H9 (cell line): ENCODE measurements at regions not wholly inside any gene's neighbourhood (a gene's known extent, or its start where the extent isn't known, plus 50 kb on each side); places are given as distances from the start of the nearest gene placed in this dataset.

ENCODE experiments used
- DNase-seq: peaks from one replicate; pipeline ENCODE4 v3.0.0-alpha.2; 2017
- H2AFZ ChIP-seq: one replicate; pipeline ENCODE4 v1.6.1; 2013; ENCODE audit warnings: mild to moderate bottlenecking, low read length, control low read depth, moderate library complexity
- H2AK5ac ChIP-seq: 2 replicates; pipeline ENCODE4 v1.6.1; 2013; ENCODE audit warnings: low read length, control low read depth, mixed read lengths; ENCODE audit not compliant: insufficient read length
- H2BK120ac ChIP-seq: one replicate; pipeline ENCODE4 v1.6.1; 2013; ENCODE audit warnings: low read depth, mild to moderate bottlenecking, low read length, control low read depth, inconsistent platforms; ENCODE audit not compliant: poor library complexity, severe bottlenecking
- H2BK12ac ChIP-seq: 2 replicates; pipeline ENCODE4 v1.6.1; 2013; ENCODE audit warnings: low read length, control low read depth, mixed read lengths, low read depth; ENCODE audit not compliant: insufficient read length
- H2BK15ac ChIP-seq: 2 replicates; pipeline ENCODE4 v1.6.1; 2013; ENCODE audit warnings: low read depth, low read length, control low read depth
- H2BK20ac ChIP-seq: one replicate; pipeline ENCODE4 v1.6.1; 2013; ENCODE audit warnings: low read depth, mild to moderate bottlenecking, low read length, control low read depth, inconsistent platforms; ENCODE audit not compliant: poor library complexity, severe bottlenecking
- H2BK5ac ChIP-seq: 2 replicates; pipeline ENCODE4 v1.6.1; 2013; ENCODE audit warnings: low read length, control low read depth, mixed read lengths; ENCODE audit not compliant: insufficient read length
- H3K14ac ChIP-seq: 2 replicates; pipeline ENCODE4 v1.6.1; 2013; ENCODE audit warnings: low read length, control low read depth; ENCODE audit not compliant: insufficient read depth
- H3K18ac ChIP-seq: 2 replicates; pipeline ENCODE4 v1.6.1; 2013; ENCODE audit warnings: low read depth, mild to moderate bottlenecking, mixed read lengths, low read length, control low read depth; ENCODE audit not compliant: insufficient read length
- H3K23ac ChIP-seq: 2 replicates; pipeline ENCODE4 v1.6.1; 2013; ENCODE audit warnings: low read length, control low read depth, mixed read lengths, low read depth; ENCODE audit not compliant: insufficient read length
- H3K23me2 ChIP-seq: 2 replicates; pipeline ENCODE4 v1.6.1; 2013; ENCODE audit warnings: low read depth, mild to moderate bottlenecking, mixed read lengths, low read length, control low read depth; ENCODE audit not compliant: insufficient read length, poor library complexity, severe bottlenecking
- H3K27ac ChIP-seq: 2 replicates; pipeline ENCODE4 v1.5.1; 2013; ENCODE audit warnings: low read length, control low read depth, mixed read lengths, low read depth; ENCODE audit not compliant: insufficient read length
- H3K27me3 ChIP-seq: 2 replicates; pipeline ENCODE4 v1.6.1; 2013; ENCODE audit warnings: low read length, control low read depth, inconsistent platforms; ENCODE audit not compliant: insufficient read depth
- H3K4ac ChIP-seq: 2 replicates; pipeline ENCODE4 v1.6.1; 2013; ENCODE audit warnings: low read depth, mild to moderate bottlenecking, control low read depth, inconsistent platforms, low read length, moderate library complexity
- H3K4me1 ChIP-seq: 2 replicates; pipeline ENCODE4 v1.6.1; 2013; ENCODE audit warnings: low read length, control low read depth, inconsistent platforms; ENCODE audit not compliant: insufficient read depth
- H3K4me2 ChIP-seq: 2 replicates; pipeline ENCODE4 v1.6.1; 2013; ENCODE audit warnings: low read length, control low read depth, mixed read lengths; ENCODE audit not compliant: insufficient read length, insufficient read depth
- H3K56ac ChIP-seq: 2 replicates; pipeline ENCODE4 v1.6.1; 2013; ENCODE audit warnings: low read depth, mild to moderate bottlenecking, mixed read lengths, low read length, control low read depth; ENCODE audit not compliant: insufficient read length
- H3K79me1 ChIP-seq: 2 replicates; pipeline ENCODE4 v1.6.1; 2013; ENCODE audit warnings: low read depth, mild to moderate bottlenecking, moderate library complexity, low read length, control low read depth, inconsistent platforms; ENCODE audit not compliant: insufficient read depth, poor library complexity, severe bottlenecking
- H3K79me2 ChIP-seq: 2 replicates; pipeline ENCODE4 v1.6.1; 2013; ENCODE audit warnings: low read length, control low read depth, inconsistent platforms; ENCODE audit not compliant: insufficient read depth
- H3K9ac ChIP-seq: 2 replicates; pipeline ENCODE4 v1.6.1; 2013; ENCODE audit warnings: low read length, control low read depth, mixed read lengths; ENCODE audit not compliant: insufficient read length; ENCODE audit errors: extremely low read depth
- H3K9me3 ChIP-seq: one replicate; pipeline ENCODE4 v1.6.1; 2013; ENCODE audit warnings: low read depth, low read length, inconsistent platforms; ENCODE audit not compliant: control insufficient read depth
- H3T11ph ChIP-seq: one replicate; pipeline ENCODE4 v1.6.1; 2013; ENCODE audit warnings: mild to moderate bottlenecking, low read length, control low read depth, inconsistent platforms
- H4K20me1 ChIP-seq: one replicate; pipeline ENCODE4 v1.6.1; 2013; ENCODE audit not compliant: control insufficient read depth, insufficient read length, insufficient read depth
- H4K5ac ChIP-seq: 2 replicates; pipeline ENCODE4 v1.6.1; 2013; ENCODE audit warnings: low read depth, mild to moderate bottlenecking, mixed read lengths, low read length, control low read depth; ENCODE audit not compliant: insufficient read length
- H4K8ac ChIP-seq: replicated peaks from 2 replicates; pipeline ENCODE4 v1.6.1; 2013; ENCODE audit warnings: low read length, control low read depth, mixed read lengths, low read depth; ENCODE audit not compliant: insufficient read length
- H4K91ac ChIP-seq: 2 replicates; pipeline ENCODE4 v1.6.1; 2013; ENCODE audit warnings: low read depth, mild to moderate bottlenecking, moderate library complexity, mixed read lengths, low read length, control low read depth; ENCODE audit not compliant: insufficient read length
- H3K27ac Mint-ChIP-seq, 3 experiments: 2 replicates in 2 of 3; 3 replicates in 1 of 3; pipeline ENCODE4 v1.8.0; 2020 to 2021; ENCODE audit warnings: mixed read lengths in 3 of 3, mild to moderate bottlenecking in 1 of 3, moderate library complexity in 1 of 3
- H3K27me3 Mint-ChIP-seq: 2 replicates; pipeline ENCODE4 v1.8.0; 2021; ENCODE audit warnings: low read depth, mild to moderate bottlenecking, moderate library complexity, mixed read lengths
- H3K36me3 Mint-ChIP-seq, 3 experiments: 2 replicates in 2 of 3; 3 replicates in 1 of 3; pipeline ENCODE4 v1.8.0; 2020 to 2021; ENCODE audit warnings: low read depth in 3 of 3, mixed read lengths in 3 of 3; ENCODE audit not compliant: insufficient read depth in 1 of 3
- H3K4me1 Mint-ChIP-seq, 2 experiments: 2 replicates each; pipeline ENCODE4 v1.8.0; 2020; ENCODE audit warnings: mixed read lengths in 2 of 2
- H3K4me3 Mint-ChIP-seq, 2 experiments: 2 replicates in 1 of 2; 3 replicates in 1 of 2; pipeline ENCODE4 v1.8.0; 2020 to 2021; ENCODE audit warnings: mild to moderate bottlenecking in 2 of 2, mixed read lengths in 2 of 2, moderate library complexity in 1 of 2
- H3K9me3 Mint-ChIP-seq, 2 experiments: 2 replicates in 1 of 2; 3 replicates in 1 of 2; pipeline ENCODE4 v1.8.0; 2020; ENCODE audit warnings: mild to moderate bottlenecking in 2 of 2, mixed read lengths in 2 of 2, moderate library complexity in 1 of 2
- WGBS: extraction: QIAGEN DNeasy Blood & Tissue Kit; methylation state at CpG from one replicate; pipeline ENCODE4 v1.1.7; 2013; ENCODE audit warnings: missing lambda C conversion rate, low lambda C conversion rate, mixed read lengths; ENCODE audit not compliant: insufficient read length; ENCODE audit errors: extremely low coverage; 5-methylcytosine and 5-hydroxymethylcytosine counted together
- TF ChIP-seq, protein P1 (sequence below): fragments of 200-600 bp; sonication (generic); conservative IDR thresholded peaks from 3 replicates; pipeline ENCODE4 v1.8.0; 2021; ENCODE audit warnings: antibody characterized with exemption, mild to moderate bottlenecking

- no peaks in the 10 kb centered on the region for H3K79me2 ChIP-seq
- no CpG with 5 or more reads among the region's 4 CpGs for WGBS
- no peak overlapping the region for H3K56ac ChIP-seq
- DNase-seq, result peak; percentile 43
- H4K5ac ChIP-seq, result no peak overlapping the region
- H2BK15ac ChIP-seq, result no peak overlapping the region
- no peak overlapping the region for H2BK120ac ChIP-seq
- H2BK12ac ChIP-seq, result no peak overlapping the region
- no peak overlapping the region for H3K18ac ChIP-seq
- no peak overlapping the region for H2AFZ ChIP-seq
- no peak overlapping the region for H3T11ph ChIP-seq
- no peaks in the 10 kb centered on the region; a peak in 1 of 5 replicates for H3K9me3 Mint-ChIP-seq
- no peak overlapping the region for H3K9ac ChIP-seq
- H3K79me1 ChIP-seq, result no peaks in the 10 kb centered on the region
- H3K4me1 Mint-ChIP-seq, result peaks cover 14 to 29% of the 10 kb centered on the region in 2 experiments
- H3K27me3 ChIP-seq, result no peaks in the 10 kb centered on the region
- H3K23me2 ChIP-seq, result no peaks in the 10 kb centered on the region
- H4K20me1 ChIP-seq, result no peaks in the 10 kb centered on the region
- H2BK20ac ChIP-seq, result no peak overlapping the region
- H4K8ac ChIP-seq, result no peak overlapping the region
- no peak overlapping the region for H2BK5ac ChIP-seq
- H2AK5ac ChIP-seq, result no peak overlapping the region
- no peak overlapping the region for H3K27ac Mint-ChIP-seq
- H3K4me1 ChIP-seq, result no peaks in the 10 kb centered on the region; the same call in 1 of the 2 replicates
- no peak overlapping the region for H3K23ac ChIP-seq
- TF ChIP-seq, protein P1, sequence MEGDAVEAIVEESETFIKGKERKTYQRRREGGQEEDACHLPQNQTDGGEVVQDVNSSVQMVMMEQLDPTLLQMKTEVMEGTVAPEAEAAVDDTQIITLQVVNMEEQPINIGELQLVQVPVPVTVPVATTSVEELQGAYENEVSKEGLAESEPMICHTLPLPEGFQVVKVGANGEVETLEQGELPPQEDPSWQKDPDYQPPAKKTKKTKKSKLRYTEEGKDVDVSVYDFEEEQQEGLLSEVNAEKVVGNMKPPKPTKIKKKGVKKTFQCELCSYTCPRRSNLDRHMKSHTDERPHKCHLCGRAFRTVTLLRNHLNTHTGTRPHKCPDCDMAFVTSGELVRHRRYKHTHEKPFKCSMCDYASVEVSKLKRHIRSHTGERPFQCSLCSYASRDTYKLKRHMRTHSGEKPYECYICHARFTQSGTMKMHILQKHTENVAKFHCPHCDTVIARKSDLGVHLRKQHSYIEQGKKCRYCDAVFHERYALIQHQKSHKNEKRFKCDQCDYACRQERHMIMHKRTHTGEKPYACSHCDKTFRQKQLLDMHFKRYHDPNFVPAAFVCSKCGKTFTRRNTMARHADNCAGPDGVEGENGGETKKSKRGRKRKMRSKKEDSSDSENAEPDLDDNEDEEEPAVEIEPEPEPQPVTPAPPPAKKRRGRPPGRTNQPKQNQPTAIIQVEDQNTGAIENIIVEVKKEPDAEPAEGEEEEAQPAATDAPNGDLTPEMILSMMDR, result no peak
- no peak overlapping the region; a peak in 1 of 5 replicates for H3K4me3 Mint-ChIP-seq
- peaks cover 13% of the 10 kb centered on the region for H3K27me3 Mint-ChIP-seq
- H3K14ac ChIP-seq, result peak overlapping the region; percentile 50; the same call in 1 of the 2 replicates
- no peaks in the 10 kb centered on the region for H3K9me3 ChIP-seq
- no peak overlapping the region for H3K4me2 ChIP-seq
- no peak overlapping the region for H3K27ac ChIP-seq
- H3K4ac ChIP-seq, result no peak overlapping the region
- H4K91ac ChIP-seq, result no peak overlapping the region
- no peaks in the 10 kb centered on the region for H3K36me3 Mint-ChIP-seq
These were observed 172.0 kb upstream of the CADM1 start for GRCh38 chr11:115676206-115676605.
